K562 (cell line): ENCODE measurements at regions not wholly inside any gene's neighbourhood (a gene's known extent, or its start where the extent isn't known, plus 50 kb on each side); places are given as distances from the start of the nearest gene placed in this dataset.
A peak's percentile ranks its signal among the peaks of the same experiment; 100 is the strongest.

Experiments used
- ATF1 ChIP-seq, 2 experiments: fragments of 450-650 bp in 1 of 2; IDR thresholded peaks; 2 replicates each; pipeline ENCODE4 v1.6.1; 2016; ENCODE audit warnings: missing compliant biosample characterization in 1 of 2, missing genetic modification characterization in 1 of 2
- CEBPB ChIP-seq: fragments of 450-650 bp; IDR thresholded peaks from 2 replicates; pipeline ENCODE4 v1.6.1; 2016; ENCODE audit warnings: missing genetic modification characterization, missing compliant biosample characterization
- CREM ChIP-seq: IDR thresholded peaks from 2 replicates; pipeline ENCODE4 v1.6.1; 2014; ENCODE audit warnings: antibody characterized with exemption, low read depth
- HSF4 ChIP-seq: fragments of 250-450 bp; sonication (Bioruptor Pico); IDR thresholded peaks from 2 replicates; pipeline ENCODE4 v2.1.2; 2022; ENCODE audit warnings: mild to moderate bottlenecking, moderate library complexity, borderline replicate concordance
- JUND ChIP-seq, 2 experiments: IDR thresholded peaks; 2 replicates in 1 of 2; 3 replicates in 1 of 2; pipeline ENCODE4 v1.6.1; 2011; ENCODE audit warnings: borderline replicate concordance in 2 of 2, low read depth in 2 of 2, low read length in 2 of 2, improper control_type of control experiment in 1 of 2, missing biosample characterization in 1 of 2, missing genetic modification characterization in 1 of 2, missing genetic modification reagents in 1 of 2
- KLF16 ChIP-seq: IDR thresholded peaks from 2 replicates; pipeline ENCODE4 v1.6.1; 2016; ENCODE audit warnings: antibody characterized with exemption
- NFE2 ChIP-seq: IDR thresholded peaks from 2 replicates; pipeline ENCODE4 v1.6.1; 2014; ENCODE audit warnings: antibody characterized with exemption, low read depth
- SMC3 ChIP-seq: conservative IDR thresholded peaks from 2 replicates; pipeline ENCODE4 v1.6.1; 2011; ENCODE audit warnings: low read depth, low read length, improper control_type of control experiment; ENCODE audit not compliant: insufficient read depth
- STAG1 ChIP-seq: sonication (generic); formaldehyde crosslinking; IDR thresholded peaks from 2 replicates; pipeline ENCODE4 v1.5.0; 2020; ENCODE audit warnings: missing genetic modification reagents, borderline replicate concordance
- ZNF551 ChIP-seq: fragments of 250-450 bp; sonication (Bioruptor Pico); IDR thresholded peaks from 2 replicates; pipeline ENCODE4 v1.5.0; 2021; ENCODE audit warnings: mild to moderate bottlenecking, moderate library complexity
- ZNF609 ChIP-seq: sonication (generic); formaldehyde crosslinking; IDR thresholded peaks from 2 replicates; pipeline ENCODE4 v1.8.1; 2023; ENCODE audit warnings: missing genetic modification reagents, mild to moderate bottlenecking, borderline replicate concordance
- TF ChIP-seq, protein P1 (sequence below): IDR thresholded peaks from 2 replicates; pipeline ENCODE4 v1.6.1; 2012; ENCODE audit warnings: low read depth, low read length, improper control_type of control experiment, borderline replicate concordance
- TF ChIP-seq, protein P2 (sequence below): fragments of 450-650 bp; IDR thresholded peaks from 2 replicates; pipeline ENCODE4 v1.6.1; 2017; ENCODE audit warnings: mild to moderate bottlenecking, moderate library complexity

DNA sequence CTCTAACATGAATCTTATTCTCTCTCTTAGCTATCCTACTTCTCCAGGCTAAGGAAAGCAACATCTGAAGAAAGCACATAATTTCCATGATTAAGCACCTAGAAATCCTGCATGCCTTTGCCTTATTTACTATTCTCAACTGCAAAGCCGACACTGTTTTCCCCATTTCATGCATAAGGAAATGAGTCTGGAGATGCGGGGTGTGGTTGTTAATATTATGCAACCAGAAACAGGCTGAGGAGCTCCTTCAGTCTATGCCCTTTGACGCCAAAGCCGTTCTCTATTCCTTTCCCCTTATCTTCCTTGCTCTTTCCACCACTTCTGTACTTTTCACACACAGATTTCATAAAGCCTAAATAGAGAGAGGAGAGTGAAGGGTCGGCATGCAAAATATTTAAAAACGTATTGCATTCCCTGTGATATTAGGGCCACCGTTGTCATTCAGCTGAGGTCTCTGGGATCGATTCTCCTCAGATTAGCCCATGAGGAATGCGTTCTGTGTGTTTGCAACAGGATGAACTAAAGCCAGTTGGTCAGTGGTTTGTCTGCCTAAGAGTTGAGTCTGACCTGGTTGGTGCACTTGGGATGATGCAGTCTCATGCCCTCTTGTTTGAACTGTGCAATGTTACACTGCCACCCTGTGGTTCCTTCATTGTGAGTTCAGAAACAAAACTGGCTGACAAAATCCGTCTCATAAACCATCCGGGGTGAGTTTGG is 53.1 kb upstream of the PLEKHG7 start (continued):
- no peak for TF ChIP-seq ZNF609 (CRISPR knock-in tag)
- 0 out of 2 replicates have a peak, but pooled peaks have one; percentile 35 for TF ChIP-seq CEBPB
- TF ChIP-seq ATF1 (CRISPR knock-in tag; IDR thresholded peaks at IDR 0.05) = no peak
- TF ChIP-seq ATF1 (tag; IDR thresholded peaks at IDR 0.05) = peak; percentile 37
- peak; percentile 89 for TF ChIP-seq SMC3
- TF ChIP-seq, protein P1, sequence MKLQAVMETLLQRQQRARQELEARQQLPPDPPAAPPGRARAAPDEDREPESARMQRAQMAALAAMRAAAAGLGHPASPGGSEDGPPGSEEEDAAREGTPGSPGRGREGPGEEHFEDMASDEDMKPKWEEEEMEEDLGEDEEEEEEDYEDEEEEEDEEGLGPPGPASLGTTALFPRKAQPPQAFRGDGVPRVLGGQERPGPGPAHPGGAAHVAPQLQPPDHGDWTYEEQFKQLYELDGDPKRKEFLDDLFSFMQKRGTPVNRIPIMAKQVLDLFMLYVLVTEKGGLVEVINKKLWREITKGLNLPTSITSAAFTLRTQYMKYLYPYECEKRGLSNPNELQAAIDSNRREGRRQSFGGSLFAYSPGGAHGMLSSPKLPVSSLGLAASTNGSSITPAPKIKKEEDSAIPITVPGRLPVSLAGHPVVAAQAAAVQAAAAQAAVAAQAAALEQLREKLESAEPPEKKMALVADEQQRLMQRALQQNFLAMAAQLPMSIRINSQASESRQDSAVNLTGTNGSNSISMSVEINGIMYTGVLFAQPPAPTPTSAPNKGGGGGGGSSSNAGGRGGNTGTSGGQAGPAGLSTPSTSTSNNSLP = 0 out of 2 replicates have a peak, but pooled peaks have one; percentile 23
- TF ChIP-seq HSF4 = no peak
- 0 out of 2 replicates have a peak, but pooled peaks have one; percentile 8 for TF ChIP-seq KLF16
- TF ChIP-seq JUND (IDR thresholded peaks at IDR 0.05; ENCODE audit: borderline replicate concordance, low read depth, low read length) = peak; percentile 29; the same call in 1 of the 2 replicates
- TF ChIP-seq JUND (tag; IDR thresholded peaks at IDR 0.05; ENCODE audit: borderline replicate concordance, low read depth, low read length) = no peak
- TF ChIP-seq CREM = 0 out of 2 replicates have a peak, but pooled peaks have one; percentile 8
- TF ChIP-seq, protein P2, sequence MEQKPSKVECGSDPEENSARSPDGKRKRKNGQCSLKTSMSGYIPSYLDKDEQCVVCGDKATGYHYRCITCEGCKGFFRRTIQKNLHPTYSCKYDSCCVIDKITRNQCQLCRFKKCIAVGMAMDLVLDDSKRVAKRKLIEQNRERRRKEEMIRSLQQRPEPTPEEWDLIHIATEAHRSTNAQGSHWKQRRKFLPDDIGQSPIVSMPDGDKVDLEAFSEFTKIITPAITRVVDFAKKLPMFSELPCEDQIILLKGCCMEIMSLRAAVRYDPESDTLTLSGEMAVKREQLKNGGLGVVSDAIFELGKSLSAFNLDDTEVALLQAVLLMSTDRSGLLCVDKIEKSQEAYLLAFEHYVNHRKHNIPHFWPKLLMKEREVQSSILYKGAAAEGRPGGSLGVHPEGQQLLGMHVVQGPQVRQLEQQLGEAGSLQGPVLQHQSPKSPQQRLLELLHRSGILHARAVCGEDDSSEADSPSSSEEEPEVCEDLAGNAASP = no peak
- TF ChIP-seq ZNF551 (CRISPR knock-in tag) = no peak
- TF ChIP-seq STAG1 (CRISPR knock-in tag) = peak; percentile 89; the same call in 1 of the 2 replicates
- peak; percentile 47 for TF ChIP-seq NFE2
